GM19328 (cell line): ENCODE measurements at regions not wholly inside any gene's neighbourhood (a gene's known extent, or its start where the extent isn't known, plus 50 kb on each side); places are given as distances from the start of the nearest gene placed in this dataset.
"Not testable (repeated sequence)": the region's sequence is repeated elsewhere in the genome, so short reads cannot be mapped to it uniquely, and the experiment has no call there.

Experiments
- ATAC-seq: cut with Tn5 transposase; IDR thresholded peaks from one replicate; pipeline ENCODE4 v1.9.1; 2021; ENCODE audit warnings: mild to moderate bottlenecking, moderate library complexity; ENCODE audit not compliant: unreplicated experiment

- no peak for ATAC-seq
These were observed 172.3 kb downstream of the AKAIN1 start for GRCh38 chr18:5024741-5025140.

DNA sequence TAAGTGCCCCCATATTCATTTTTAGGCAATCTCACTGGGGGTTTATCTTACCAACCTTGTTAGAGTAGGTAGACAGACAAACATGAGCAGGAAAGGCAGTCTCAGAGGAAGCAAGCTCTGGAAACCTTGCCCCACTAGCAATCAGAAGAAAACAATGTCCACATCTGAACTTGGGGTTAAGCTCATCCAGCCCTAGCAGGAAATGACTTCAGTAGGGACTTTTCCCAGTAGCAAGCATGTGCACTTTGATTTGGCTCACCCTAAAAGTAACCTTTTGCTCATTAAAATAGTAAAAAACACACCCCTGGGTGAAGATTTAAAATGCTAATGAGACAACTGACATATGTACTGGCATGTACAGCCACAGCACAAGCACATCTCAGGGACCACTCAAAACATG, 175.5 kb downstream of the AKAIN1 start:
- ATAC-seq: no peak

- ATAC-seq: no peak
These were observed 181.8 kb downstream of the AKAIN1 start for GRCh38 chr18:5015213-5015612.

DNA sequence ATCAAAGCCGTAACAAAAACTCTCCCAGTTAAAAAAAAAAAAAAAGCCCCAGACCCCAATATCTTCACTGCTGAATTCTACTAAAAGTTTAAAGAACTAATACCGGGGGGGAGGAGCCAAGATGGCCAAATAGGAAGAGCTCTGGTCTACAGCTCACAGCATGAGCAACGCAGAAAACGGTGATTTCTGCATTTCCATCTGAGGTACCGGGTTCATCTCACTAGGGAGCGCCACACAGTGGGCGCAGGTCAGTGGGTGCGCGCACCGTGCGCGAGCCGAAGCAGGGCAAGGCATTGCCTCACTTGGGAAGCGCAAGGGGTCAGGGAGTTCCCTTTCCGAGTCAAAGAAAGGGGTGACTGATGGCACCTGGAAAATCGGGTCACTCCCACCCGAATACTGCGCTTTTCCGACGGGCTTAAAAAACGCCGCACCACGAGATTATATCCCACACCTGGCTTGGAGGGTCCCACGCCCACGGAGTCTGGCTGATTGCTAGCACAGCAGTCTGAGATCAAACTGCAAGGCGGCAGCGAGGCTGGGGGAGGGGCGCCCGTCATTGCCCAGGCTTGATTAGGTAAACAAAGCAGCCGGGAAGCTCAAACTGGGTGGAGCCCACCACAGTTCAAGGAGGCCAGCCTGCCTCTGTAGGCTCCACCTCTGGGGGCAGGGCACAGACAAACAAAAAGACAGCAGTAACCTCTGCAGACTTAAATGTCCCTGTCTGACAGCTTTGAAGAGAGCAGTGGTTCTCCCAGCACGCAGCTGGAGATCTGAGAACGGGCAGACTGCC, 192.8 kb downstream of the AKAIN1 start:
- ATAC-seq: not testable (repeated sequence)

DNA sequence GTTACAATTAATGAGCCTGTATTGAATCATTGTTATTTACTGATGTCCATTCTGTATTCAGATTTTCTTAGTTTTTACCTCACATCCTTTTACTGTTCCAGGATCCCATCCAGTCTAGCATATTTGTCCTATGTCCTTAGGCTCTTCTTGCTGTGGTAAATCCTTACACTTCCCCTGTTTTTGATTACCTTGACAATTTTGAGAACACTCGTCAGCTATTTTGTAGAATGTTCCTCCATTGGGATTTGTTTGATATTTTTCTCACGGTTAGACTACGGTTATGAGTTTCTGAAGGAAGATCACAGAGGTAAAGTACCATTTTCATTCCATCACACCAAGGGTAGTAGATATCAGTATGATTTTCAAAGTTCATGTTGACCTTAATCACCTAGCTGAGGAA, 202.3 kb downstream of the AKAIN1 start:
- no peak for ATAC-seq

- ATAC-seq: no peak
These were observed 209.3 kb downstream of the AKAIN1 start for GRCh38 chr18:4987452-4988405.

DNA sequence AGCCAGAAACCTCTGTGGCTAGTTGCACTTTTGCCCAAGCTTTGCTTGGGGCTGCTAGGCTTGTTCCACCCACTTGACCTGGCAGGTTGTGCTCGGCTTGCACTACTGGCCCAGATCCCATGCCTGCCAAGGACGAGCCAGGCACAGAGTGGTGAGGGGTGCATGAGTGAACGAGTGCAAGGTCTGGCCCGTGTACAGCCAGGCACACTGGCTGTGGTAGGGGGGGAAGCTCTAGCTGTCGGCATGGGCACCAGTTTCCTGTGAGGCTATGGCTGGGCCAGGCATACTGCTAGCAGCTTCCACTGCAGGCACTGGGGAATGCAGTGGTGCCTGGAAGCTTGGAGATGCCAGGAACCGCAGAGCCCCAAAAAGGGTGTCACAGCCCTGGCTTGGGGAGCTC, 210.4 kb downstream of the AKAIN1 start:
- ATAC-seq: no peak

GRCh38 chr18:4986066-4986465, 211.0 kb downstream of the AKAIN1 start:
- ATAC-seq: no peak

DNA sequence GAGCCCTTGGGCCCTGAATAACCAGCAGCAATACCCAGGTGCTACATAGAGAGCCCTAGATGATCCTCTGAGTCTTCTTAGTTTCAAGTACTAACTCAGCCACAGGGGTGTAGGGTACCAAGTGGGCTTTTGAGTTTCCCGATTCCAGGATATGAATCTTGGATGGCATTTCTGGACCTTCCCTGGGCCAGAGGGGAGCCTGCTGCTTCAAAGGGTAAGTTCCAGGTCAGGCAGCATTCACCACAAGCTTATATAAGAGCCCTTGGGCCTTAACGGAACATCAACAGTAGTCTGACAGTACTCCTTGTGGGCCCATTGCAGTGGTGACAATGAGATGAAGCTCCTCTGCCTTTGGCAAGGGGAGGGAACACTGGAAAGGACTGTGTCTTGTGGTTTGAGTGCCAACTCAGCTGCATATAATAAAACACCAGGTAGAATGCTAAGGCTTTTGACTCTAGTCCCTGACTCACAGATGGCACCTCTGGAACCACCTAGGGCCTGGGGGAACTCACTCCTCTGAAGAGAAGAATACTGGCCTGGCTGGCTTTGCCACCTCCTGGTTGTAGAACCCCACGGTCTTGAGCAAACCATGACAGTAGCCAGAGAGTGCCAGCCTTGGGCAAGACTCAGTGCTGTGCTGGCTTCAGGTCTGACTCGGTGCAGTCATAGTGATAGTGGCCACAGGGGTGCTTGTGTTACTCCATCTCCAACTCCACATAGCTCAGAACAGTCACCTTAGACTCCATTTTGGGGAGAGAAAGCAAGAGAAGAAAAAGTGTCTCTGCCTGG, 235.7 kb downstream of the AKAIN1 start:
- ATAC-seq: no peak

- no peak for ATAC-seq
These were observed 236.5 kb downstream of the AKAIN1 start for GRCh38 chr18:4960578-4960977.

GRCh38 chr18:4931209-4931608, 265.8 kb downstream of the AKAIN1 start:
- ATAC-seq: no peak

- no peak for ATAC-seq
These were observed 275.5 kb downstream of the AKAIN1 start for GRCh38 chr18:4921548-4921947.

GRCh38 chr18:4917509-4917908, 279.5 kb downstream of the AKAIN1 start:
- not testable (repeated sequence) for ATAC-seq

GRCh38 chr18:4908328-4908727, 288.7 kb downstream of the AKAIN1 start:
- no peak for ATAC-seq

- ATAC-seq: no peak
These were observed 290.2 kb downstream of the AKAIN1 start for GRCh38 chr18:4906856-4907255.

- no peak for ATAC-seq
These were observed 308.6 kb downstream of the AKAIN1 start for GRCh38 chr18:4888251-4889040.

DNA sequence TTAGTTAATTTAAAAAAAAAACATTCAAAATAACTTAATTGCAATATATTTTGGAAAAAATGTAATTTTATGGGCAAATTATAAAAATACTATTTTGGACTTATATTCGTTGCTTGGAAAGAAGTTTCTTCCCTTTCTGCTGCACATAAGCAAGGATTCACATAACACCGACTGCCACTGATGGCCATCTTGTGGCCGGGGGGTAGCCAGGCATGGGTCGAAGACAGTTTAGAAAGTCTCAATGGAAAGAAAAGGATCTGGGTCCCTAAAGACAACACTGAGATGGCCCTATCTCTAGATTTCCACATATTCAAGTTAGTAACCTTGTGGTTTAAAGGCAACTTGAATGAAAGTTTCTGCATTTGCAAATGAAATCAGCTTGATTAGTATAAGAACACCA, 318.6 kb downstream of the AKAIN1 start:
- no peak for ATAC-seq

- ATAC-seq: no peak
These were observed 325.9 kb downstream of the AKAIN1 start for GRCh38 chr18:4871197-4871596.

GRCh38 chr18:4870177-4870773, 326.8 kb downstream of the AKAIN1 start:
- ATAC-seq: no peak

- no peak for ATAC-seq
These were observed 327.9 kb downstream of the AKAIN1 start for GRCh38 chr18:4869155-4869554.
